ENCODE measurements at regions not wholly inside any gene's neighbourhood (a gene's known extent, or its start where the extent isn't known, plus 50 kb on each side); places are given as distances from the start of the nearest gene placed in this dataset.

GRCh38 chr12:105954951-105955931 is 183.5 kb downstream of the NUAK1 start:
- DNase-seq (ENCODE audit: low read depth in 2 of 2) = no peak

GRCh38 chr12:105955976-105956375 is 182.8 kb downstream of the NUAK1 start:
- DNase-seq (ENCODE audit: low read depth in 2 of 2) = no peak

GRCh38 chr12:105956662-105957457 is 181.9 kb downstream of the NUAK1 start:
- DNase-seq (ENCODE audit: low read depth in 2 of 2) = no peak

GRCh38 chr12:105960319-105961083 is 178.3 kb downstream of the NUAK1 start:
- no peak for DNase-seq (ENCODE audit: low read depth in 2 of 2)

GRCh38 chr12:105961821-105962671 is 176.7 kb downstream of the NUAK1 start:
- no peak for DNase-seq (ENCODE audit: low read depth in 2 of 2)

- no peak for DNase-seq (ENCODE audit: low read depth in 2 of 2)
These were observed 171.5 kb downstream of the NUAK1 start for GRCh38 chr12:105967038-105967776.

GRCh38 chr12:105968025-105968424 is 170.7 kb downstream of the NUAK1 start:
- DNase-seq (ENCODE audit: low read depth in 2 of 2) = no peak

- DNase-seq (ENCODE audit: low read depth in 2 of 2) = no peak
These were observed 167.9 kb downstream of the NUAK1 start for GRCh38 chr12:105970885-105971284.

- no peak for DNase-seq (ENCODE audit: low read depth in 2 of 2)
These were observed 164.0 kb downstream of the NUAK1 start for GRCh38 chr12:105974738-105975137.

GRCh38 chr12:105975351-105975750 is 163.4 kb downstream of the NUAK1 start:
- no peak for DNase-seq (ENCODE audit: low read depth in 2 of 2)

- no peak for DNase-seq (ENCODE audit: low read depth in 2 of 2)
These were observed 161.5 kb downstream of the NUAK1 start for GRCh38 chr12:105977236-105977635.

GRCh38 chr12:105977652-105978051 is 161.1 kb downstream of the NUAK1 start:
- DNase-seq (ENCODE audit: low read depth in 2 of 2) = peak; percentile 64 to 67

- no peak for DNase-seq (ENCODE audit: low read depth in 2 of 2)
These were observed 160.5 kb downstream of the NUAK1 start for GRCh38 chr12:105978276-105978675.

- DNase-seq (ENCODE audit: low read depth in 2 of 2) = no peak
These were observed 160.1 kb downstream of the NUAK1 start for GRCh38 chr12:105978686-105979085.

GRCh38 chr12:105980085-105980484 is 158.7 kb downstream of the NUAK1 start:
- no peak for DNase-seq (ENCODE audit: low read depth in 2 of 2)

GRCh38 chr12:105980533-105980932 is 158.2 kb downstream of the NUAK1 start:
- DNase-seq (ENCODE audit: low read depth in 2 of 2) = no peak

- DNase-seq (ENCODE audit: low read depth in 2 of 2) = no peak
These were observed 156.7 kb downstream of the NUAK1 start for GRCh38 chr12:105982022-105982421.

GRCh38 chr12:105983622-105984320 is 155.0 kb downstream of the NUAK1 start:
- peak; percentile 77 to 81 for DNase-seq (ENCODE audit: low read depth in 2 of 2)

- no peak for DNase-seq (ENCODE audit: low read depth in 2 of 2)
These were observed 153.4 kb downstream of the NUAK1 start for GRCh38 chr12:105985383-105985782.

Measured in fibroblast of skin of left biceps (primary cell).